Hepatocyte (in vitro differentiated cells): ENCODE measurements at regions not wholly inside any gene's neighbourhood (a gene's known extent, or its start where the extent isn't known, plus 50 kb on each side); places are given as distances from the start of the nearest gene placed in this dataset.

Source experiments
- CTCF ChIP-seq: fragments of 200-600 bp; sonication (generic); IDR thresholded peaks from 2 replicates; pipeline ENCODE4 v1.5.1; 2016; ENCODE audit warnings: antibody characterized with exemption, mild to moderate bottlenecking; ENCODE audit not compliant: poor library complexity
- EZH2 ChIP-seq: fragments of 200-600 bp; sonication (generic); IDR thresholded peaks from 2 replicates; pipeline ENCODE4 v1.6.1; 2016; ENCODE audit warnings: antibody characterized with exemption, mild to moderate bottlenecking, borderline replicate concordance
- EZH2phosphoT487 ChIP-seq: fragments of 200-600 bp; sonication (generic); IDR thresholded peaks from one replicate; pipeline ENCODE4 v1.6.1; 2018; ENCODE audit warnings: antibody characterized with exemption, mild to moderate bottlenecking, low read depth, moderate library complexity; ENCODE audit not compliant: unreplicated experiment, severe bottlenecking

DNA sequence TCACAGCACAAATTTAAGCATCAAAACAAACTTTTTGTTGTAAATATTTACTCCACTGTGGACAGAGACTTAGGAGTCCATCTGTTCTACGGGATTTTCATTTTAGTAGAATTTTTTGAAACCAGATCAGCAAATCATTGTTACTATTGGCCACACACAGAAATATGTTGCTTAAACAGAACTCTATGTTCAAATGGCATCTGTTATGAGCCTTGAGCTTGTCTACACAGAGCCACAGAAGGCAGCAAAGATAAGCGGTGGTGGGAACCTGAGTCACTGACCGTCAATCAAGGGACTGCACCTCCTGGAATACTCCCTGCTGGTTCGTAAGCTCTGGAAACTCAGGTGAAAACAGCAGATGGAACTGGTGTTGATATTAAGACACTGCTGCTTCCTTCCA, 156.8 kb downstream of the TMEM200C start:
- TF ChIP-seq CTCF (no peak), EZH2 (no peak), EZH2phosphoT487 (no peak)
